Transverse colon (tissue), 4 donors: ENCODE measurements at regions not wholly inside any gene's neighbourhood (a gene's known extent, or its start where the extent isn't known, plus 50 kb on each side); places are given as distances from the start of the nearest gene placed in this dataset.

ENCODE experiments used
- DNase-seq: peaks from one replicate; pipeline ENCODE4 v3.0.0-alpha.2; 2019
- H3K27ac ChIP-seq, 4 donors: fragments of 200-600 bp; sonication (generic); 2 replicates each; pipeline ENCODE4 v1.5.1; 2016 to 2018; ENCODE audit warnings: inconsistent platforms in 4 of 4
- H3K27me3 ChIP-seq: fragments of 200-600 bp; sonication (generic); 2 replicates; pipeline ENCODE4 v1.5.1; 2017; ENCODE audit warnings: inconsistent platforms
- H3K36me3 ChIP-seq, 4 donors: fragments of 200-600 bp; sonication (generic); 2 replicates each; pipeline ENCODE4 v1.5.1; 2017 to 2019; ENCODE audit warnings: inconsistent platforms in 4 of 4
- H3K4me1 ChIP-seq, 4 donors: fragments of 200-600 bp; sonication (generic); 2 replicates each; pipeline ENCODE4 v1.5.1; 2017 to 2020; ENCODE audit warnings: inconsistent platforms in 4 of 4
- H3K4me3 ChIP-seq, 4 donors: fragments of 200-600 bp; sonication (generic); 1 replicate in 1 of 4; 2 replicates in 3 of 4; pipeline versions ENCODE4 v1.5.1 to v1.6.1; 2017 to 2019; ENCODE audit warnings: inconsistent platforms in 4 of 4
- H3K9me3 ChIP-seq, 2 donors: fragments of 200-600 bp; sonication (generic); 2 replicates each; pipeline ENCODE4 v1.5.1; 2017 to 2019; ENCODE audit warnings: inconsistent platforms in 2 of 2
- EP300 ChIP-seq: sonication (generic); formaldehyde crosslinking; IDR thresholded peaks from one replicate; pipeline ENCODE4 v1.6.1; 2017; ENCODE audit warnings: antibody characterized with exemption, low read depth
- POLR2A ChIP-seq: fragments of 450-650 bp; IDR thresholded peaks from one replicate; pipeline ENCODE4 v1.6.1; 2016; ENCODE audit warnings: antibody characterized with exemption, mild to moderate bottlenecking, moderate library complexity
- POLR2AphosphoS5 ChIP-seq, 3 donors: sonication (generic); formaldehyde crosslinking; IDR thresholded peaks; one replicate each; pipeline ENCODE4 v1.6.1; 2016; ENCODE audit warnings: antibody characterized with exemption in 3 of 3
- WGBS, 2 donors: methylation state at CpG; one replicate each; pipeline ENCODE4 v1.1.5; 2018; ENCODE audit warnings: low coverage in 1 of 2; 5-methylcytosine and 5-hydroxymethylcytosine counted together
- in situ Hi-C, 4 donors: fragments of 200-750 bp; cut with MboI; loops; one replicate each; pipeline versions ENCODE4 v1.15.0 to v1.15.1; 2017; ENCODE audit warnings: low sequenced_read_pairs in 3 of 4, low pct_ligation_motif_present in 1 of 4, low pct_unique_long_range_greater_than_20kb in 1 of 4
- intact Hi-C: fragments of 100-400 bp; cut with DNase I; formaldehyde crosslinking; loops from one replicate; pipeline ENCODE4 v1.15.1; 2023; ENCODE audit warnings: low total_unique reads
- TF ChIP-seq, protein P1 (sequence below), 5 experiments: fragments of 200-600 bp in 3 of 5; fragments of 450-650 bp in 2 of 5; sonication (generic) in 3 of 5; IDR thresholded peaks; 1 replicate in 2 of 5; 2 replicates in 3 of 5; pipeline ENCODE4 v1.5.1; 2016 to 2017; ENCODE audit warnings: antibody characterized with exemption in 5 of 5, inconsistent platforms in 3 of 5, mild to moderate bottlenecking in 2 of 5, moderate library complexity in 1 of 5

- in situ Hi-C loops = loop anchor here in 3 of 4 donors (10.0 to 25.0 kb wide), 3 partner anchors 97 to 187 kb away; no protein-coding TSS in a partner anchor
- no peaks in the 10 kb centered on the region for H3K36me3 ChIP-seq
- intact Hi-C loops = no loop called here
- H3K9me3 ChIP-seq = peaks cover 4% of the 10 kb centered on the region in 2 donors
- TF ChIP-seq, protein P1, sequence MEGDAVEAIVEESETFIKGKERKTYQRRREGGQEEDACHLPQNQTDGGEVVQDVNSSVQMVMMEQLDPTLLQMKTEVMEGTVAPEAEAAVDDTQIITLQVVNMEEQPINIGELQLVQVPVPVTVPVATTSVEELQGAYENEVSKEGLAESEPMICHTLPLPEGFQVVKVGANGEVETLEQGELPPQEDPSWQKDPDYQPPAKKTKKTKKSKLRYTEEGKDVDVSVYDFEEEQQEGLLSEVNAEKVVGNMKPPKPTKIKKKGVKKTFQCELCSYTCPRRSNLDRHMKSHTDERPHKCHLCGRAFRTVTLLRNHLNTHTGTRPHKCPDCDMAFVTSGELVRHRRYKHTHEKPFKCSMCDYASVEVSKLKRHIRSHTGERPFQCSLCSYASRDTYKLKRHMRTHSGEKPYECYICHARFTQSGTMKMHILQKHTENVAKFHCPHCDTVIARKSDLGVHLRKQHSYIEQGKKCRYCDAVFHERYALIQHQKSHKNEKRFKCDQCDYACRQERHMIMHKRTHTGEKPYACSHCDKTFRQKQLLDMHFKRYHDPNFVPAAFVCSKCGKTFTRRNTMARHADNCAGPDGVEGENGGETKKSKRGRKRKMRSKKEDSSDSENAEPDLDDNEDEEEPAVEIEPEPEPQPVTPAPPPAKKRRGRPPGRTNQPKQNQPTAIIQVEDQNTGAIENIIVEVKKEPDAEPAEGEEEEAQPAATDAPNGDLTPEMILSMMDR (IDR thresholded peaks at IDR 0.05) = peak; percentile 42 to 72 (median 58)
- no peak for TF ChIP-seq POLR2AphosphoS5 (IDR thresholded peaks at IDR 0.05)
- no peak overlapping the region for H3K4me3 ChIP-seq
- H3K27me3 ChIP-seq = no peaks in the 10 kb centered on the region
- WGBS, 2 donors = 30 to 45% methylated on average over 5 to 7 of the region's 7 CpGs
- no peak overlapping the region for H3K27ac ChIP-seq
- peaks cover 0 to 1% (median under 1%) of the 10 kb centered on the region in 4 donors for H3K4me1 ChIP-seq
- DNase-seq = peak; percentile 73
These were observed 89.9 kb downstream of the FOXD2 start for GRCh38 chr1:47527653-47528272.

GRCh38 chr1:47529520-47530098, 91.8 kb downstream of the FOXD2 start:
- in situ Hi-C loops = loop anchor here in 3 of 4 donors (10.0 to 25.0 kb wide), 3 partner anchors 95 to 185 kb away; no protein-coding TSS in a partner anchor
- TF ChIP-seq EP300 (no peak), POLR2A (no peak), POLR2AphosphoS5 (IDR thresholded peaks at IDR 0.05) (no peak)
- TF ChIP-seq, protein P1 (IDR thresholded peaks at IDR 0.05) = peak; percentile 39 to 72 (median 51)
- H3K4me3 ChIP-seq = no peak overlapping the region
- DNase-seq = no peak
- WGBS, 2 donors = 64 to 82% methylated on average over 1 of the region's 1 CpG
- H3K27me3 ChIP-seq = no peaks in the 10 kb centered on the region
- intact Hi-C loops = loop anchor here (5.0 kb wide), 1 partner anchor 178 kb away; no protein-coding TSS in a partner anchor
- no peaks in the 10 kb centered on the region for H3K36me3 ChIP-seq
- H3K9me3 ChIP-seq = peaks cover 4% of the 10 kb centered on the region in 2 donors
- peaks cover 0 to 16% (median 12%) of the 10 kb centered on the region in 4 donors for H3K4me1 ChIP-seq
- no peak overlapping the region for H3K27ac ChIP-seq

DNA sequence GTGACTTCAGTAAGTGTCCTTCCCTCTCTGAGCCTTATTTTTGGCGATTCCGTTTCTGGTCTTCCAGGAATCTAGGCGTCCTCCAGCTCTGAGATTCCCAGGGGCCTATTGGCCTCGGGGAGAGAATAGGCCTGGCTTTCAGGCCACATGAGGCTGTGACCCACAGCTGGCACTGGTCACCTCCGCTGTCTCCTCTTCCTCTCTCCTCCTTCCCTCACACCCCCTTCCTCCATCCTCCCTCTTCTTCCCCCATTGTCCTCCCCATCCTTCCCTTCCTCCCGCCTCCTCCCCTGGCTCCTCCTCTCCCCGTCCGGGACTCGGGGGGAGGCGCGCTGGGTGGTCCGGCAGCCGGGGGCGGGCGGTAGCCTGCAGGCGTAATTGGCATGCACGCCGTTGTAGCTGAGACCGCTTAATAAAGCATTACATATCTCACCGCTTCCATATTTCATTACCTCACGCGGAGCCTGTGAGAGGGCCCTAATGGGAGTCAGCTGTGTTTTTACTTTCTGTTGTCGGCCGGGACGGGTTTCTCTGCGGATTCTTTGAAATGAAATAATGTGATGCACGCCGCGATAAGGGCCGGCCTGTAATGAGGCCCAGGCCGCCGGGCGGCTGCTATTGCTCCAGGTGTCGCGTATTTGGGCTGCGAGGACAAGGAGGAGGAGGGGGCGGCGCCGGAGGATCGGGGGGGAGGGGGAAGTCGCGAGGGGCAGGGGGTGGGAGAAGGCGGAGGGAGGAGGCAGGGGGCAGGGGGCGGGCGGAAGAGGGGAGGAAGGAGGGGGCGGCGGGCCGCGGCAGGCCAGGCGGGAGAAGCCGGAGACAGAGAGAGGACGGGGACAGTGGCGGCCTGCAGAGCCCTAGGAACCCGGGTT, 95.3 kb downstream of the FOXD2 start:
- peak; percentile 34 for DNase-seq
- intact Hi-C loops = loop anchor here (5.0 kb wide), 1 partner anchor 174 kb away; no protein-coding TSS in a partner anchor
- 11 to 46% methylated on average over 2 to 50 of the region's 54 CpGs for WGBS, 2 donors
- H3K4me3 ChIP-seq = peak overlapping the region; percentile 3 to 45 (median 30)
- H3K4me1 ChIP-seq = peaks cover 7 to 23% (median 14%) of the 10 kb centered on the region in 4 donors
- no peaks in the 10 kb centered on the region for H3K36me3 ChIP-seq
- peaks cover 4% of the 10 kb centered on the region in 2 donors for H3K9me3 ChIP-seq
- peak overlapping the region in 1 of 4 donors; percentile 22 for H3K27ac ChIP-seq
- TF ChIP-seq POLR2AphosphoS5 (IDR thresholded peaks at IDR 0.05) = no peak
- no peak for TF ChIP-seq POLR2A
- TF ChIP-seq EP300 = no peak
- TF ChIP-seq, protein P1 (IDR thresholded peaks at IDR 0.05) = no peak
- H3K27me3 ChIP-seq = no peaks in the 10 kb centered on the region
- in situ Hi-C loops = loop anchor here in 2 of 4 donors (25.0 kb wide), 1 partner anchor 179 kb away; no protein-coding TSS in a partner anchor
